ENCODE measurements at regions not wholly inside any gene's neighbourhood (a gene's known extent, or its start where the extent isn't known, plus 50 kb on each side); places are given as distances from the start of the nearest gene placed in this dataset.
A peak's percentile ranks its signal among the peaks of the same experiment; 100 is the strongest.

DNA sequence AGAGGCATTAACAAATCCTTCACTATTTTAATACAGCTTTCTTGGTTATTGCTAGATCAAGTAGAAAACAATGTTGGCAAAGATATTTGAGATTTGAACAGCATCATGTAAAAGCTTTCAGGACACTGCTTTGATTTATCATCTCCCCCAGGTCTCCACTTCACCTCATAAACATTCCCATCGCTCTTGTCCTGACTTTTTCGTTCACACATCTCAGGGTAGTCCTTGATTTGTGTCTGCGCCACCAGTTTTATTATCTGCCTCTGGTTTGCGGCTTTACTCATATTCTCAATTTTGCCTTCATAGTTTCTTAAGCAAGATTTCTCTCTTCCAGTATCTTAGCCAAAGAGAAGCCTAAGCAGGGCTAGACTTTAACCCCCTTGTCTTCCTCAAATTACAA is 63.5 kb upstream of the ROR1 start:
- DNase-seq (ENCODE audit: low spot score), result no peak

DNA sequence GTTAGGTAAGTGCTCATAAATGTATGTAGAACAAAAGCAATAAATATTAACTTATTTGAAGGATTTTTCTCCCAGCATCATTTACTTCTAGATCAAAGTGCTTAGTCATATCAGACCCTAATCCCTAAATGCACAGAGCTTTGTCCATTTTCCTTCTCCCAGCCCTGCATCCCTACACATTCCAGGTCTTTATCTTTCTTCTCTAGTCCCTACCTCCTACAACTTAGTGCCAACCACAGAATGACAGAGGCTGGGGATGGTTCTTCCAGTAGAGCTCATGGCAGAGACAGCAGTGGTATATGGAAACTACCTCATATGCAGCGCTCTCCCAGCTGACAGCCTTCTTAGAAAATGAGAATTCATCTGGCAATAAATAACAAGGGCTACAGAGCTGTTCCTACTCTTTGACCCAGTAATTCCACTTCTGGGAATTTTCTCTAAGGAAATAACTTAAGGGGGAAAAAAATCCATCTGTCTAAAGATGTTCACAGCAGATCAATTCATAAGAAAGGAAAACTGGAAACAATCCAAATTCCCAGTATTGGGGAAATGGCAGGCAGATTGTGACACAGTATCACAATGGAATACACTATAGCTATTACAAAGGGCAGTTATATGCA is 62.9 kb upstream of the ROR1 start:
- no peak for DNase-seq (ENCODE audit: low spot score)

GRCh38 chr1:63713041-63713440 is 60.8 kb upstream of the ROR1 start:
- no peak for DNase-seq (ENCODE audit: low spot score)

DNA sequence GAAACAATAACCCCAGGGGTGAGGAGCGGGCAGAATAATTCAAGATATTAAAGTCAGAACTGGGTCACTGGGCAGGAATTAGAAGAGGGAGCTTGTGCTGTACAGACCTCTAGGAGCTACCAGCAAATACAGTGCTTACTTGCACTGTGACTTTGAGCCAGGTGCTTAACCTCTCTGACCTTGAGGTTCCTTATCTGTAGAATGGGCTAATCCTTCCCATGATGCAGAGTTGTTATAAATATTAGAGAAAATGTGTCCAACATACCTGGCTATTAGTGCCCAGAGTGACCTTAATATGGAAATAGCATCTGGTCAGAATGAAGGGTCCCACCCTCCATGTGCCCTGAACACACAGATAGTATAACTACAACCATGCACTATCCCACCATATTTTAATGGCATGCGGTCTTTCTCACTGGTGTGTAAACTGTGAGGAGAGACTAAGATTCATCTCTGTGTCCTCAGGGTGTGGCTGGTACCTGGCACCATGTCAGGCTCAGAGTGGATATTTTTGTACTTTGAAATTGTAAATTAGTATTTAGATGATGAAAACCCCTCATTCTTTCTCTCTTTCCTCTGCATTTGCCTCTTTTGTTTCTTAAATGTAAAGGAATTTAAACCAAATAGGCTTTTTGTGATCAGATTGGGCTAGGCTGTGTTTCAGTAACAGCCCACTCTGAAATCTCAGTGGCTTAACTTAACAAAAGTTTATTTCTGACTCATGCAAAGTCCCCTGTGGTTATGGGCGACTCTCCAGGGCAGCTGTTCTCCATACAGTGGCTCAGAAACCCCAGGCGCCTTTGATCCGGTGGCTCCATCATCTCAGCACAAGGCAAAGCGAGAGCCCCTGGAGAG is 60.0 kb upstream of the ROR1 start:
- peak; percentile 34 for DNase-seq (ENCODE audit: low spot score)

GRCh38 chr1:63714482-63714760 is 59.4 kb upstream of the ROR1 start:
- DNase-seq (ENCODE audit: low spot score), result no peak

DNA sequence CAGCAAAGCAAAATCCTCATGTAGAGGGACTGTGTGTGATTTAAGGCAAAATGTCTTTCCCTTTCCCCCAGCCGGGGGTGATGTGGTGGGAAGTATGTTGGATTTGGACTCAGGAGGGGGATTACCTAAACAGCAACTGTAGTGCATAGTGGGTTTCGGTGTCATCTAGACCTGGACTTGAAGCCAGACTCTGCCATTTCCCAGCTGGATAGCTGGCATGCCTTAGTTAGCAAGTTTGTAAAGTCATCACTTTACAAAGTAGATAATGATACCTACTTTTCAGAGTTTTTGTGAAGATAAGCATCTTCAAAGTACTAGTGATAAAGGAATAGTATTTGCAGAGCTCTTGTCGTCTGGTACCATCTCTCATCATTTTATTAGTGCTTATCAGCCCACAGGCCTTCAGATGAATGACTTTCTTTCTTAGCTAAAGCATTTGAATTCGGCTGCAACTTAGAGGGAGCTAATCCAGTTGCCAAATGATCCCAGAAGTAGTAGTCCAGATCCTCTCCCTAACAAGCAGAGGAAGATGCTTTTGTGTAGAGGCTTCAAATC is 56.2 kb upstream of the ROR1 start:
- no peak for DNase-seq (ENCODE audit: low spot score)

- no peak for DNase-seq (ENCODE audit: low spot score)
Observed at GRCh38 chr1:63718541-63718970, 55.3 kb upstream of the ROR1 start.

DNA sequence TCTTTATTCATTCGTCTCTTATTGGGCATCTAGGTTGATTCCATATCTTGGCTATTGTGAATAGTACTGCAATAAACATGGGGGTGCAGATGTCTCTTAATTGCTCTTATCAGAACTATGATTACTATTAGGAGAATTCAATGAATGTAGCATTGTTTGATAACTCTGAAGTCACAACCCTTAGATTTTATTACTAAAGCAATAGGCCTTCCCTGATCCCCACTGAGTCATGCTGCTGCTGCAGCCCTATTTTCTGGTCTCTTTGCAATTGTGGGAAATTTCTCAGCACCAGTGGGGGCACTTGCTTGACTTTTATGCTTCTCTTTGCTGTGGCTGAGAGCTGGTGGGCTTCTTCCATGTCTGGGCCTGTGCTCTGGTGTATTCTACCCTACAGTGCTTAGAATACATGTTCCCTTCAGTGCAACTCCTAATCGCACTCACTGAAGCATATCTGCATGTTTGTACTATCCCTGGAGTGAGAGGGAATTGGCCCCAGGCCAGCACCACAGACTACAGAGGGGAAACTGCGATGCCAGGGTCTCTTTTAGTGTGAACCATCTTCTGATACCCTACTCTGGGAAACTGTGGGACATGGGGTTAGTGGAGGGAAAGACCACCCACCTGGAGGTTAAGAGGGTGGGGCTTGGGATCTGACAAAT is 52.2 kb upstream of the ROR1 start:
- DNase-seq (ENCODE audit: low spot score), result no peak

DNA sequence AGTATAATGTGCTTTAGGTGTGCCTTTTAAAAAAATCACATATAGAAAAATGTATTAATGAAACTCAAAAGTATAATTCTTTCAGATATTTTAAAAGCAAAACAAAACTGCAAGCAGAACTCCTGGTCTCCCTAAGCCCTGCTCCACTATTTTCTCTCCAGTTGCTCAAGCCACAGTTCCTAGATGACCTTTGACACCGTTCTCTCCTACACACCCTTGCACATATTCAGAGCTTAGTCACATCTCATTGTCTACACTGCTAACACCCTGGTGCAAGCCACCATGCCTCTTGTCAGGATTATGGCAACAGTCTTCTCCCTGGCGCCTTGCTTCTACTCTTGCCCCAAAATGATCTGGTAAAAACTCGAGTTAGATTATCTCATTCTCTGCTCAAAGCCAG is 50.2 kb upstream of the ROR1 start:
- DNase-seq (ENCODE audit: low spot score), result no peak

All from mucosa of gallbladder (tissue), 1 donor.